SK-N-SH (cell line): ENCODE measurements at regions not wholly inside any gene's neighbourhood (a gene's known extent, or its start where the extent isn't known, plus 50 kb on each side); places are given as distances from the start of the nearest gene placed in this dataset.

Experiments
- CTCF ChIA-PET: fragments of 300-600, 350-600 bp; formaldehyde crosslinking; extraction: SDS; loops from one replicate; lab custom pipeline; 2021; lab: Yijun Ruan, JAX
- POLR2A ChIA-PET: fragments of 350-600 bp; sonication (Branson Sonifier 250); formaldehyde crosslinking; extraction: SDS; loops from one replicate; lab custom pipeline; 2020; ENCODE audit warnings: antibody characterized with exemption, inconsistent platforms; lab: Yijun Ruan, JAX
- DNase-seq: peaks from one replicate; pipeline ENCODE4 v3.0.0; 2012
- H2AFZ ChIP-seq: fragments of 200-600 bp; sonication (generic); 2 replicates; pipeline ENCODE4 v1.8.1; 2016; ENCODE audit warnings: antibody characterized with exemption, mild to moderate bottlenecking, low read depth
- H3F3A ChIP-seq: fragments of 200-600 bp; sonication (generic); replicated peaks from 2 replicates; pipeline ENCODE3; 2016; ENCODE audit warnings: antibody characterized with exemption, mild to moderate bottlenecking; ENCODE audit not compliant: insufficient read depth
- H3K27ac ChIP-seq, 2 experiments: fragments of 200-500 bp in 1 of 2; fragments of 200-600 bp in 1 of 2; sonication (Bioruptor generic) in 1 of 2; sonication (generic), shearing (Covaris generic) in 1 of 2; 2 replicates each; pipeline versions ENCODE4 v1.5.1 to v1.6.1; 2014 to 2016; ENCODE audit warnings: low read depth in 2 of 2, inconsistent platforms in 1 of 2, low read length in 1 of 2, mild to moderate bottlenecking in 1 of 2, mixed read lengths in 1 of 2
- H3K27me3 ChIP-seq: fragments of 200-600 bp; sonication (generic), shearing (Covaris generic); 2 replicates; pipeline ENCODE4 v1.6.1; 2016; ENCODE audit warnings: mixed run types; ENCODE audit not compliant: insufficient read depth
- H3K36me3 ChIP-seq, 2 experiments: fragments of 200-500 bp in 1 of 2; fragments of 200-600 bp in 1 of 2; sonication (Bioruptor generic) in 1 of 2; sonication (generic) in 1 of 2; replicated peaks in 1 of 2; 2 replicates each; pipeline versions ENCODE3 to v1.5.1; 2014 to 2016; ENCODE audit warnings: low read length in 1 of 2, mild to moderate bottlenecking in 1 of 2; ENCODE audit not compliant: insufficient read depth in 2 of 2, control insufficient read depth in 1 of 2
- H3K4me1 ChIP-seq, 2 experiments: fragments of 200-500 bp in 1 of 2; fragments of 200-600 bp in 1 of 2; sonication (Bioruptor generic) in 1 of 2; sonication (generic), shearing (Covaris generic) in 1 of 2; 2 replicates each; pipeline versions ENCODE4 v1.5.1 to v1.6.1; 2014 to 2016; ENCODE audit warnings: low read depth in 1 of 2, low read length in 1 of 2, mixed run types in 1 of 2; ENCODE audit not compliant: insufficient read depth in 2 of 2, control insufficient read depth in 1 of 2
- H3K4me2 ChIP-seq: fragments of 200-600 bp; sonication (generic), shearing (Covaris generic); 2 replicates; pipeline ENCODE4 v1.6.1; 2017; ENCODE audit warnings: mixed run types
- H3K4me3 ChIP-seq, 2 experiments: fragments of 200-500 bp in 1 of 2; fragments of 200-600 bp in 1 of 2; sonication (Bioruptor generic) in 1 of 2; sonication (generic), shearing (Covaris generic) in 1 of 2; 2 replicates each; pipeline versions ENCODE4 v1.5.1 to v1.8.1; 2014 to 2016; ENCODE audit warnings: low read depth in 2 of 2, inconsistent platforms in 1 of 2, low read length in 1 of 2, mild to moderate bottlenecking in 1 of 2, mixed read lengths in 1 of 2, moderate library complexity in 1 of 2
- H3K79me2 ChIP-seq: fragments of 200-600 bp; sonication (generic); 2 replicates; pipeline ENCODE4 v1.8.1; 2017; ENCODE audit warnings: mild to moderate bottlenecking; ENCODE audit not compliant: insufficient read depth
- H3K9ac ChIP-seq: fragments of 200-600 bp; sonication (generic); 2 replicates; pipeline ENCODE4 v1.6.1; 2017; ENCODE audit warnings: mixed run types
- H3K9me2 ChIP-seq: fragments of 200-600 bp; sonication (generic); 2 replicates; pipeline ENCODE4 v1.6.1; 2017; ENCODE audit warnings: mixed run types
- H3K9me3 ChIP-seq: fragments of 200-600 bp; sonication (generic); 2 replicates; pipeline ENCODE4 v1.6.1; 2017; ENCODE audit warnings: mixed run types, mild to moderate bottlenecking, moderate library complexity
- H4K20me1 ChIP-seq: fragments of 200-600 bp; sonication (generic); 2 replicates; pipeline ENCODE4 v1.6.1; 2017; ENCODE audit warnings: mild to moderate bottlenecking, mixed run types; ENCODE audit not compliant: insufficient read depth
- CHD2 ChIP-seq: fragments of 150-350 bp; IDR thresholded peaks from 2 replicates; pipeline ENCODE4 v1.6.1; 2018; ENCODE audit warnings: low read length; ENCODE audit not compliant: partially characterized antibody
- ELF1 ChIP-seq: IDR thresholded peaks from 2 replicates; pipeline ENCODE4 v1.4.0; 2012
- FOXM1 ChIP-seq: IDR thresholded peaks from 2 replicates; pipeline ENCODE4 v1.4.0; 2012; ENCODE audit warnings: low read depth, mild to moderate bottlenecking
- GABPA ChIP-seq: IDR thresholded peaks from 2 replicates; pipeline ENCODE4 v1.4.0; 2012; ENCODE audit warnings: low read depth, mild to moderate bottlenecking
- IRF3 ChIP-seq: fragments of 150-350 bp; IDR thresholded peaks from 2 replicates; pipeline ENCODE4 v1.6.1; 2016; ENCODE audit warnings: mild to moderate bottlenecking, low read depth, low read length
- MEF2A ChIP-seq: IDR thresholded peaks from 2 replicates; pipeline ENCODE4 v1.4.0; 2012; ENCODE audit warnings: low read depth, borderline replicate concordance
- PBX3 ChIP-seq: IDR thresholded peaks from 2 replicates; pipeline ENCODE4; 2012
- POLR2AphosphoS5 ChIP-seq: IDR thresholded peaks from 2 replicates; pipeline ENCODE4 v1.6.1; 2012; ENCODE audit warnings: low read depth, low read length
- RAD21 ChIP-seq: IDR thresholded peaks from 2 replicates; pipeline ENCODE4 v1.6.1; 2012; ENCODE audit warnings: mild to moderate bottlenecking, low read length
- RCOR1 ChIP-seq: fragments of 150-350 bp; IDR thresholded peaks from 2 replicates; pipeline ENCODE4 v1.6.1; 2017; ENCODE audit warnings: antibody characterized with exemption, low read length
- RFX5 ChIP-seq: IDR thresholded peaks from 2 replicates; pipeline ENCODE4 v1.6.1; 2012; ENCODE audit warnings: mild to moderate bottlenecking, improper control_type of control experiment, low read length
- RXRA ChIP-seq: IDR thresholded peaks from 2 replicates; pipeline ENCODE4 v1.4.0; 2012; ENCODE audit warnings: low read depth, mild to moderate bottlenecking, borderline replicate concordance
- SIN3A ChIP-seq: IDR thresholded peaks from 2 replicates; pipeline ENCODE4 v1.6.1; 2012; ENCODE audit warnings: low read depth, mild to moderate bottlenecking, low read length, moderate library complexity, borderline replicate concordance
- TAF1 ChIP-seq: IDR thresholded peaks from 2 replicates; pipeline ENCODE4 v1.6.1; 2012; ENCODE audit warnings: low read depth, mild to moderate bottlenecking, low read length, moderate library complexity, borderline replicate concordance
- TCF12 ChIP-seq: IDR thresholded peaks from 2 replicates; pipeline ENCODE4 v1.4.0; 2012
- TEAD4 ChIP-seq: IDR thresholded peaks from 2 replicates; pipeline ENCODE4 v1.4.0; 2012; ENCODE audit warnings: mild to moderate bottlenecking, borderline replicate concordance; ENCODE audit not compliant: insufficient read depth
- USF1 ChIP-seq: IDR thresholded peaks from 2 replicates; pipeline ENCODE4 v1.4.0; 2012; ENCODE audit warnings: low read depth, borderline replicate concordance
- WGBS: methylation state at CpG from one replicate; pipeline ENCODE4 v1.1.6; 2017; ENCODE audit warnings: low lambda C conversion rate; 5-methylcytosine and 5-hydroxymethylcytosine counted together

GRCh38 chr14:86936556-86936955, 1056.4 kb downstream of the GALC start:
- POLR2A ChIA-PET = no interaction called here
- CTCF ChIA-PET = no interaction called here

GRCh38 chr14:86935241-86935885, 1057.6 kb downstream of the GALC start:
- 30% methylated on average over 8 of the region's 8 CpGs for WGBS
- TF ChIP-seq GABPA (no peak), USF1 (no peak), CHD2 (no peak), MEF2A (no peak), RAD21 (no peak), FOXM1 (no peak), RCOR1 (no peak), TEAD4 (no peak), SIN3A (no peak), POLR2AphosphoS5 (no peak), RXRA (no peak), PBX3 (no peak), RFX5 (no peak)
- no peak overlapping the region for H2AFZ ChIP-seq
- no peaks in the 10 kb centered on the region for H3K79me2 ChIP-seq
- H3K27ac ChIP-seq = no peak overlapping the region
- no peaks in the 10 kb centered on the region for H3F3A ChIP-seq
- H3K4me1 ChIP-seq = no peaks in the 10 kb centered on the region
- no peaks in the 10 kb centered on the region for H4K20me1 ChIP-seq
- H3K9me2 ChIP-seq = no peaks in the 10 kb centered on the region
- ChIA-PET CTCF (no interaction called here), POLR2A (no interaction called here)
- DNase-seq = no peak
- H3K4me2 ChIP-seq = no peak overlapping the region
- H3K36me3 ChIP-seq = no peaks in the 10 kb centered on the region
- H3K9me3 ChIP-seq = no peaks in the 10 kb centered on the region
- no peak overlapping the region for H3K4me3 ChIP-seq
- H3K9ac ChIP-seq = no peak overlapping the region
- no peaks in the 10 kb centered on the region for H3K27me3 ChIP-seq

More at GRCh38 chr14:86936556-86936955, 1056.4 kb downstream of the GALC start:
- H3K4me1 ChIP-seq = no peaks in the 10 kb centered on the region
- no peaks in the 10 kb centered on the region for H3K9me3 ChIP-seq
- no peak for DNase-seq
- no peaks in the 10 kb centered on the region for H3F3A ChIP-seq
- no peak for TF ChIP-seq TCF12
- no peak for TF ChIP-seq TAF1
- TF ChIP-seq TEAD4 = no peak
- no peak for TF ChIP-seq SIN3A
- TF ChIP-seq IRF3 = no peak
- no peak for TF ChIP-seq ELF1
- TF ChIP-seq, all 33 proteins: peak for 0
- Histone ChIP-seq H3K4me3 (no peak overlapping the region), H4K20me1 (no peaks in the 10 kb centered on the region), H3K9ac (no peak overlapping the region), H3K9me2 (no peaks in the 10 kb centered on the region), H3K4me2 (no peak overlapping the region), H3K27ac (no peak overlapping the region), H3K79me2 (no peaks in the 10 kb centered on the region), H3K27me3 (no peaks in the 10 kb centered on the region), H3K36me3 (no peaks in the 10 kb centered on the region), H2AFZ (no peak overlapping the region)
- WGBS = 2% methylated on average over 2 of the region's 2 CpGs
